IMR-90 (cell line): ENCODE measurements at regions not wholly inside any gene's neighbourhood (a gene's known extent, or its start where the extent isn't known, plus 50 kb on each side); places are given as distances from the start of the nearest gene placed in this dataset.

ENCODE experiments used
- BHLHE40 ChIP-seq: fragments of 150-350 bp; IDR thresholded peaks from 2 replicates; pipeline ENCODE4 v1.6.1; 2016; ENCODE audit warnings: mild to moderate bottlenecking, low read depth, low read length
- CEBPB ChIP-seq: IDR thresholded peaks from 2 replicates; pipeline ENCODE4 v1.6.1; 2012; ENCODE audit warnings: low read depth, low read length, improper control_type of control experiment
- ELK1 ChIP-seq: fragments of 150-350 bp; IDR thresholded peaks from 2 replicates; pipeline ENCODE4 v1.6.1; 2016; ENCODE audit warnings: low read depth, mild to moderate bottlenecking, low read length, moderate library complexity, borderline replicate concordance
- FOS ChIP-seq: fragments of 150-350 bp; IDR thresholded peaks from 2 replicates; pipeline ENCODE4 v1.6.1; 2016; ENCODE audit warnings: low read depth, low read length
- MAFK ChIP-seq: IDR thresholded peaks from 2 replicates; pipeline ENCODE4 v1.6.1; 2012; ENCODE audit warnings: low read depth, low read length, improper control_type of control experiment
- MXI1 ChIP-seq: IDR thresholded peaks from 2 replicates; pipeline ENCODE4 v1.6.1; 2012; ENCODE audit warnings: low read depth, mild to moderate bottlenecking, low read length, moderate library complexity, borderline replicate concordance
- POLR2A ChIP-seq: IDR thresholded peaks from 2 replicates; pipeline ENCODE4 v1.6.1; 2012; ENCODE audit warnings: mild to moderate bottlenecking, low read depth, low read length
- RCOR1 ChIP-seq: IDR thresholded peaks from 2 replicates; pipeline ENCODE4 v1.6.1; 2012; ENCODE audit warnings: mild to moderate bottlenecking, low read length, improper control_type of control experiment; ENCODE audit not compliant: insufficient replicate concordance
- TF ChIP-seq, protein P1 (sequence below): conservative IDR thresholded peaks from 2 replicates; pipeline ENCODE4 v1.5.1; 2012; ENCODE audit warnings: mild to moderate bottlenecking, low read depth, low read length, improper control_type of control experiment
- TF ChIP-seq, protein P2 (sequence below): fragments of 150-350 bp; IDR thresholded peaks from 2 replicates; pipeline ENCODE4 v1.6.1; 2017; ENCODE audit warnings: mild to moderate bottlenecking, antibody characterized with exemption, low read length, low read depth

DNA sequence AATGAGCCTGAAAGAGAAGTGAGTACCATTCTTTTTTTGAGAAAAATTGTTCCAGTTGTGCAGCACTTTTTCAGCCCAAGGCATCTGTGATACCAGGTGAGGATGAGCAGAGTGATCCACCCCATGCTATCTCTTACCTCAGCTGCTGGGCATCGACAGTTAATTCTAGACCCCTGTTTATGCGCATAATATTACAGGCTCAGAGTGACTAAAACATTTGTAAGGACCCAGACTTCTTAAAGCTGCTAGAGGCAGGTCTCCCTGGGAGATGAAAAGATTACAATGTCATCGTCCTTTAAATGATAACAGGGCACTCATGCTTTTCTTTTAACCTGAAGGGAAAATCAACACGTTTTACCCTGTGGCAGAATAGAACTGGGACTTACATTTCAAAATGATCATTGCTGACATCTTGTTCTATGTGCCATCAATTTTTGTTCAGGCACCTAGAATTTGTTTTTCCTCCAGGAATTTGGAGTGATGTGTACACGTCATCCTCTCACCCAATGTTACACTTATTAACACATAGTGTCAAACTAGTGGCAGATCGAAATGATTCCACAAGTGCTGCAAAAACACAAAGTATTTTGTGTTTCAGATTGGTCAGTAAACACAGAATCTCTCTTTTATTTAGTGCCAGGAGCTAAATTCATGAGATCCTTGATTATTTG, 684.6 kb downstream of the UTRN start:
- TF ChIP-seq POLR2A (no peak), FOS (no peak), ELK1 (no peak), BHLHE40 (no peak), MAFK (no peak), MXI1 (no peak), CEBPB (no peak), RCOR1 (no peak)
- TF ChIP-seq, protein P1, sequence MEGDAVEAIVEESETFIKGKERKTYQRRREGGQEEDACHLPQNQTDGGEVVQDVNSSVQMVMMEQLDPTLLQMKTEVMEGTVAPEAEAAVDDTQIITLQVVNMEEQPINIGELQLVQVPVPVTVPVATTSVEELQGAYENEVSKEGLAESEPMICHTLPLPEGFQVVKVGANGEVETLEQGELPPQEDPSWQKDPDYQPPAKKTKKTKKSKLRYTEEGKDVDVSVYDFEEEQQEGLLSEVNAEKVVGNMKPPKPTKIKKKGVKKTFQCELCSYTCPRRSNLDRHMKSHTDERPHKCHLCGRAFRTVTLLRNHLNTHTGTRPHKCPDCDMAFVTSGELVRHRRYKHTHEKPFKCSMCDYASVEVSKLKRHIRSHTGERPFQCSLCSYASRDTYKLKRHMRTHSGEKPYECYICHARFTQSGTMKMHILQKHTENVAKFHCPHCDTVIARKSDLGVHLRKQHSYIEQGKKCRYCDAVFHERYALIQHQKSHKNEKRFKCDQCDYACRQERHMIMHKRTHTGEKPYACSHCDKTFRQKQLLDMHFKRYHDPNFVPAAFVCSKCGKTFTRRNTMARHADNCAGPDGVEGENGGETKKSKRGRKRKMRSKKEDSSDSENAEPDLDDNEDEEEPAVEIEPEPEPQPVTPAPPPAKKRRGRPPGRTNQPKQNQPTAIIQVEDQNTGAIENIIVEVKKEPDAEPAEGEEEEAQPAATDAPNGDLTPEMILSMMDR = no peak
- TF ChIP-seq, protein P2, sequence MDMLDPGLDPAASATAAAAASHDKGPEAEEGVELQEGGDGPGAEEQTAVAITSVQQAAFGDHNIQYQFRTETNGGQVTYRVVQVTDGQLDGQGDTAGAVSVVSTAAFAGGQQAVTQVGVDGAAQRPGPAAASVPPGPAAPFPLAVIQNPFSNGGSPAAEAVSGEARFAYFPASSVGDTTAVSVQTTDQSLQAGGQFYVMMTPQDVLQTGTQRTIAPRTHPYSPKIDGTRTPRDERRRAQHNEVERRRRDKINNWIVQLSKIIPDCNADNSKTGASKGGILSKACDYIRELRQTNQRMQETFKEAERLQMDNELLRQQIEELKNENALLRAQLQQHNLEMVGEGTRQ = no peak
